ENCODE measurements at regions not wholly inside any gene's neighbourhood (a gene's known extent, or its start where the extent isn't known, plus 50 kb on each side); places are given as distances from the start of the nearest gene placed in this dataset.

DNA sequence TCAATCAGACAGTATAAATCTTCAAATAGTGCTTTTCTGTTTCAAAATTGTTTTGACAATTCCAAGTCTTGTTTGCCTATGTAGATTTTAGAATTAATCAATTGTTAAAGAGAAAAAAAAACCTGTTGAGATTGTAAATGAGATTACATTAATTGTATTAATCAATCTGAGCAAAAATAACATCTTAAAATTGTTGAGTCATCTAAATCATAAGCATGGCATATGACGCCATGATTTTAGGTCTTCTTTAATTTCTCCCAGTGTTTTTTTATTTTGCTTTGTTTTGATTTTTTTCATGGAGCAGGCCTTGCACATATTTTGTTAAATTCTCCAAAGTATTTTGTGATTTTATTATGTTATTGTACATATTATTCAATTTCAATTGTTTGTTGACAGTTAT lies 988.0 kb upstream of the SEMA6A start:
- TF ChIP-seq, protein P1, sequence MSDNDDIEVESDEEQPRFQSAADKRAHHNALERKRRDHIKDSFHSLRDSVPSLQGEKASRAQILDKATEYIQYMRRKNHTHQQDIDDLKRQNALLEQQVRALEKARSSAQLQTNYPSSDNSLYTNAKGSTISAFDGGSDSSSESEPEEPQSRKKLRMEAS (IDR thresholded peaks at IDR 0.05; ENCODE audit: insufficient read depth, insufficient read length), result no peak
- TF ChIP-seq MYC (IDR thresholded peaks at IDR 0.05; ENCODE audit: low read depth, low read length), result no peak
- no peak for TF ChIP-seq GATA2 (IDR thresholded peaks at IDR 0.05; ENCODE audit: insufficient read depth, insufficient read length, low read depth, low read length)
- TF ChIP-seq JUN (IDR thresholded peaks at IDR 0.05; ENCODE audit: borderline replicate concordance, insufficient read depth, insufficient read length, low read depth), result no peak
- TF ChIP-seq FOS (IDR thresholded peaks at IDR 0.05; ENCODE audit: borderline replicate concordance, insufficient read depth, low read length), result no peak
- TF ChIP-seq POLR2A (IDR thresholded peaks at IDR 0.05; ENCODE audit: low read depth, low read length), result no peak
- no peak for TF ChIP-seq EZH2 (IDR thresholded peaks at IDR 0.05; ENCODE audit: borderline replicate concordance, low read depth, low read length, severe bottlenecking)
- no peak for TF ChIP-seq POLR2AphosphoS5 (IDR thresholded peaks at IDR 0.05; ENCODE audit: insufficient read depth, low read depth, low read length)
- Histone ChIP-seq H3K4me2 (ENCODE audit: insufficient read depth, low read length) (no peak overlapping the region), H3K9me3 (replicated peaks; ENCODE audit: control insufficient read depth, insufficient read depth, low read length) (no peaks in the 10 kb centered on the region), H3K27ac (ENCODE audit: insufficient read depth, low read depth, low read length) (no peak overlapping the region), H3K36me3 (ENCODE audit: control insufficient read depth in 2 of 2, extremely low read depth in 1 of 2, insufficient read depth in 2 of 2, low read length in 2 of 2) (no peaks in the 10 kb centered on the region), H3K4me3 (replicated peaks in 1 of 3; ENCODE audit: insufficient read depth in 1 of 3, low read depth in 1 of 3, low read length in 3 of 3) (no peak overlapping the region), H3K9ac (replicated peaks; ENCODE audit: extremely low read depth, insufficient read depth, low read length) (no peak overlapping the region), H3K27me3 (ENCODE audit: control insufficient read depth in 2 of 2, insufficient read depth in 2 of 2, low read length in 2 of 2) (no peaks in the 10 kb centered on the region), H3K9me1 (replicated peaks; ENCODE audit: control insufficient read depth, extremely low read depth, insufficient read depth, low read length) (no peaks in the 10 kb centered on the region), H3K79me2 (ENCODE audit: control insufficient read depth, insufficient read depth, low read length) (no peaks in the 10 kb centered on the region), H4K20me1 (replicated peaks; ENCODE audit: control insufficient read depth, extremely low read depth, insufficient read depth, low read length) (no peaks in the 10 kb centered on the region), H2AFZ (ENCODE audit: low read depth, low read length) (no peak overlapping the region), H3K4me1 (ENCODE audit: control insufficient read depth, extremely low read depth, insufficient read depth, low read length) (no peaks in the 10 kb centered on the region)
- POLR2A ChIA-PET, result no interaction called here
- no TSS peak for BruUV-seq (replicated peaks)
- CTCF ChIA-PET, result no interaction called here
- FAIRE-seq, result no peak
- dilution Hi-C loops (cut with MboI; ENCODE audit: extremely low pct_ligation_motif_present, low sequenced_read_pairs) (no loop called here), intact Hi-C loops (cut with micrococcal nuclease) (no loop called here)
- no peak for DNase-seq (ENCODE audit: low read depth, low spot score)

DNA sequence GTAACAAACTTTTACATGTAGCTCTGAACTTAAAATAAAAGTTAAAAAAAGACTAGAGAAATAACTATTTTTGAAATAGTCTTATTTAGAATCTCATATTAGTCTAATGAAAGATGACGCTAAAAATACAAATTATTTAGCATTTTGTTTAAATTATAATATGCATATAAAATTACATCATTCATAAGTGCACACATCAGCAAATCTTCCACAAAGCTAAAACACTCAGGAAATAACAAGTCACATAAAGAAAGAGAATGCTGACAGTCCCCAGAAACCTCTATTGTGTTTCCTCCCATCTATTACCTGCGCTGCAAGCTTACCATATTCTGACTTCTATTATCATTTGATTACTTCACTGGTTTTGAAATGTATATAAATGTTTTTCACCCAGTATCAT lies 986.9 kb upstream of the SEMA6A start:
- BruUV-seq (replicated peaks), result no TSS peak
- Histone ChIP-seq H3K9ac (replicated peaks; ENCODE audit: extremely low read depth, insufficient read depth, low read length) (no peak overlapping the region), H3K27me3 (ENCODE audit: control insufficient read depth in 2 of 2, insufficient read depth in 2 of 2, low read length in 2 of 2) (no peaks in the 10 kb centered on the region), H3K4me3 (replicated peaks in 1 of 3; ENCODE audit: insufficient read depth in 1 of 3, low read depth in 1 of 3, low read length in 3 of 3) (no peak overlapping the region), H4K20me1 (replicated peaks; ENCODE audit: control insufficient read depth, extremely low read depth, insufficient read depth, low read length) (no peaks in the 10 kb centered on the region), H3K9me1 (replicated peaks; ENCODE audit: control insufficient read depth, extremely low read depth, insufficient read depth, low read length) (no peaks in the 10 kb centered on the region), H3K9me3 (replicated peaks; ENCODE audit: control insufficient read depth, insufficient read depth, low read length) (no peaks in the 10 kb centered on the region), H2AFZ (ENCODE audit: low read depth, low read length) (no peak overlapping the region), H3K4me1 (ENCODE audit: control insufficient read depth, extremely low read depth, insufficient read depth, low read length) (no peaks in the 10 kb centered on the region), H3K36me3 (ENCODE audit: control insufficient read depth in 2 of 2, extremely low read depth in 1 of 2, insufficient read depth in 2 of 2, low read length in 2 of 2) (no peaks in the 10 kb centered on the region), H3K4me2 (ENCODE audit: insufficient read depth, low read length) (no peak overlapping the region), H3K27ac (ENCODE audit: insufficient read depth, low read depth, low read length) (no peak overlapping the region), H3K79me2 (ENCODE audit: control insufficient read depth, insufficient read depth, low read length) (no peaks in the 10 kb centered on the region)
- CTCF ChIA-PET, result no interaction called here
- DNase-seq (ENCODE audit: low read depth, low spot score) (no peak), FAIRE-seq (no peak)
- dilution Hi-C loops (cut with MboI; ENCODE audit: extremely low pct_ligation_motif_present, low sequenced_read_pairs) (no loop called here), intact Hi-C loops (cut with micrococcal nuclease) (no loop called here)
- TF ChIP-seq POLR2AphosphoS5 (IDR thresholded peaks at IDR 0.05; ENCODE audit: insufficient read depth, low read depth, low read length), result no peak
- TF ChIP-seq, protein P1 (IDR thresholded peaks at IDR 0.05; ENCODE audit: insufficient read depth, insufficient read length), result no peak
- no peak for TF ChIP-seq GATA2 (IDR thresholded peaks at IDR 0.05; ENCODE audit: insufficient read depth, insufficient read length, low read depth, low read length)
- TF ChIP-seq EZH2 (IDR thresholded peaks at IDR 0.05; ENCODE audit: borderline replicate concordance, low read depth, low read length, severe bottlenecking), result no peak
- TF ChIP-seq POLR2A (IDR thresholded peaks at IDR 0.05; ENCODE audit: low read depth, low read length), result no peak
- no peak for TF ChIP-seq MYC (IDR thresholded peaks at IDR 0.05; ENCODE audit: low read depth, low read length)
- POLR2A ChIA-PET, result no interaction called here
